Erythroblast (primary cell): ENCODE measurements at regions not wholly inside any gene's neighbourhood (a gene's known extent, or its start where the extent isn't known, plus 50 kb on each side); places are given as distances from the start of the nearest gene placed in this dataset.

ENCODE experiments used
- DNase-seq, 2 experiments: peaks; one replicate each; lab custom pipeline; 2025; lab: John Stamatoyannopoulos, UW
- GATA1 ChIP-seq: IDR thresholded peaks from 2 replicates; pipeline ENCODE4 v1.6.1; 2011; ENCODE audit warnings: low read depth, mild to moderate bottlenecking, control low read depth, low read length, moderate library complexity
- POLR2A ChIP-seq: IDR thresholded peaks from 2 replicates; pipeline ENCODE4 v1.6.1; 2011; ENCODE audit warnings: mild to moderate bottlenecking, low read length

DNA sequence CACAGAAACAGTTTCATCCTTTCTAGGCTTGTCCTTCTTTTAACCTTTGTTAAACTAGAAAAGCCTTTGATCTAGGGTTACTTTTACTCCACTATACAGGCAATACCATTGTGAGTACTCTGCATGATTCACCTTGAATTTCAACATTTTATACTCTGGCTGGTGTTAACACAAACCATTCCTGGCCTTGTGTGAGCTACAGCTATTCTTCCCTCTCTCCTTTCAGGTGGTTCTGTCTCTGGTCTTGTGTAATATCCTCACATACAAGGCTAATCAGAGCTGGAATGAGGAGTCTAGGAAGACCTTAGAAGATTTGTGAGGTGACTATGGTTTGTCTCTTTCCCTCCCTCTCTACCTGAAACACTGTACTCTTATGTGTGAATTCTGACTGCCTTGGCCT is 837.4 kb upstream of the USP15 start:
- no peak for DNase-seq
- TF ChIP-seq POLR2A (no peak), GATA1 (no peak)

GRCh38 chr12:61452076-61452475 is 808.1 kb upstream of the USP15 start:
- DNase-seq = no peak
- TF ChIP-seq POLR2A (no peak), GATA1 (no peak)

DNA sequence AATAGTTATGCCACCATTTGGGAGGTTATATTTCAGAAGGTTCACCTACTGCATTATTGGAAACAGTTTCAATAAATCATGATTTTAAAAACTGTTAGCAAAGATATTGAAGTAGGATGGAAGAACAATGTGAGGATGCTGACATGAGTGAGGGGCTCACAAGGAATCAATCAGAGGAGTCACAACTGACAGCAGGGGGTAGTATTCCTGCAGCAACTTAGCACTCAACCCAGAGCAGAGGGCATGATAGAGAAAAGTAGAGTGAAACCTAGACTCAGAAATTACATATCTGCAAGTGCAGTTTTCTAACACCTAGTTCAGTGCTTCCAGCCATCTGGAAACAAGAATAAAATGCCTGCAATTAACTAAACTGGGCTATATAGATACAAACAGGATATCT is 772.5 kb upstream of the USP15 start:
- DNase-seq = no peak

GRCh38 chr12:61490526-61491498 is 769.4 kb upstream of the USP15 start:
- TF ChIP-seq GATA1 (no peak), POLR2A (no peak)
- no peak for DNase-seq

More for the DNA sequence above, 772.5 kb upstream of the USP15 start:
- no peak for TF ChIP-seq GATA1
- TF ChIP-seq POLR2A = no peak

GRCh38 chr12:61502179-61502578 is 758.0 kb upstream of the USP15 start:
- TF ChIP-seq GATA1 (no peak), POLR2A (no peak)
- no peak for DNase-seq

DNA sequence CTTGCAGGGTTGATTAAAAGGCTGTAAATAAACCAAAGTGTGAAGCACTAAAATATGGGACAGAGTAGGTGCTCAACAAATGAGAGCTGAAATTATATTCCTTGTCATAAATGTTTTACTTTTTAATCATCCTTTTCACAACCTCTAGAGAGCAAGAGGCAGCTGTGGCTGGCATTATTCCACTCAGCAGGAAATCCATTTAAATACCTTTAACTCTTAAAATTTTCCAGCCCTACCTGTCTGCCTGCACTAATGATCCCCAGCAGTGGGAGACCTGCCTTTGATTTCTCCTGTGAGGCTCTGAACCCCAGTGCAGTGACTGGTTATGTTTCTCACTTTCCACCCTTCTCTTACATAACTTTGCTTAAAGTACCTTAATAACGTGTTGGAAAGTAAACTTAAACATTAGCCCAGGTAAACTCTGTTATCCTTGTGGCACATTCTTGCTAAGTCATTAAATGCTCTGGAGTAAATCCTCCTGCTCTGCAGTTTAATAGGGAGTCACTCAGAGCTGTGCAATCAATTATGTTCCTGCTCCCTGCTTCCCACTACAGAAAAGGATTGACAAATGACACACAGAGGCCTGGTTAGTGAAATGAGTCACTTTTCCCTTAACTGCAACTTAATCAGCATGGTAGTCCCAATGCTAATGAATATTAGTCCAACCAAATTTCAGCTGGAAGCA is 755.7 kb upstream of the USP15 start:
- TF ChIP-seq GATA1 = no peak
- TF ChIP-seq POLR2A = no peak
- DNase-seq = no peak

DNA sequence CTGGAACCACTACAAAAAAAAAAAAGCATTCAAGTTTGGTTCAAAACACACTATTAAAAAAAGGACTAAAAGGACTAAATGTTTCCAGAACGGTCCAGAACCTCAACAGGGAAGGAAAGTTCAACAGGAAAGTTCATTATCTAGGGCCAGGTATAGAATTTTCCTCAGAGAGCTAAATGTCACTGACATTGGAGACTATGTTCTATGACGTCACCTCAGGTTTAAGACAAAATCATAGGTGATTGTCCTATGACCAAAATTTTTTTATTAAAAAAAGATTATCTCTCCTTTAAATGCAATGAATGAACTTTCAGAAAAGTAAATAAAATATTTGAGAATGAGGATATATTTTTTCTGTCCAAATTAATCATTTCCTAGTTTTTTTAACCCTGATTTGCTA is 746.7 kb upstream of the USP15 start:
- no peak for DNase-seq

DNA sequence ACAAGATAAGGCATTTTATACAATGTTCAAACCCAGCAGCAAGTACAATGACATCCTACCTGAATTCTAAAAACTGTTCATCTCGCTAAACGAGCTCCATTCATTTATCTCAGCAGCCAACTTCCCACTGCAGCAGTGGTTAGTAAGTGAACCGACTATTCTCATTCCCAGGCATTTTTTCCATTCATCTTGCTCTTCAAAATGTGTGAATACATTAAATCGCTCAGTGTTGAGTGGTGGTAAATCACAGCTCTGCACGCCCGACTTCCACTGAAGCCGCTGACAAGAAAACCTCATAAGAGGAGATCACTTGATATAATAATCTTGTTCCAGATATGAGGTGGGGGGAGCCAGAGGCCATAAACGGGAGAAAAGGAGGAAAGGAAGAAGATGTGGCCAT is 746.2 kb upstream of the USP15 start:
- TF ChIP-seq POLR2A (no peak), GATA1 (no peak)
- DNase-seq = no peak

More for the DNA sequence above, 746.7 kb upstream of the USP15 start:
- TF ChIP-seq GATA1 (no peak), POLR2A (no peak)

DNA sequence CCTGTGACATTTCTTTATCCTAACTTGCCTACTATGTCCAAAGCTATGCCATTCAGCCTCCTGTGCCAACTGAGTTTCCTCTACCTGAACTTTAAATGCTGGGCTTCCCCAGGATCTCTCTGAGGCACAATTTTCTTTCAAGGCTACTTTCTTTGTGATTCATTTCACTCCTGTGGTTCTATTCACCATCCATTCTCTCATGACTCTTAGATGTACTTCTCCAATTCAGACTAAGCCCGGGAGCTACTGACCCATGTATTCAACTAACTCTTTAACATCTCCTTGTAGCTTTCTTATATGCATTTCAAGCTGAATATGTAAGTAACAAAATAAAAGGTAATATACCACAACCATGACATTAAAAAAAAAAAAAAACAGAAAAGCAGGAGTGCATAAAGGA is 738.9 kb upstream of the USP15 start:
- TF ChIP-seq GATA1 (no peak), POLR2A (no peak)
- DNase-seq = no peak

DNA sequence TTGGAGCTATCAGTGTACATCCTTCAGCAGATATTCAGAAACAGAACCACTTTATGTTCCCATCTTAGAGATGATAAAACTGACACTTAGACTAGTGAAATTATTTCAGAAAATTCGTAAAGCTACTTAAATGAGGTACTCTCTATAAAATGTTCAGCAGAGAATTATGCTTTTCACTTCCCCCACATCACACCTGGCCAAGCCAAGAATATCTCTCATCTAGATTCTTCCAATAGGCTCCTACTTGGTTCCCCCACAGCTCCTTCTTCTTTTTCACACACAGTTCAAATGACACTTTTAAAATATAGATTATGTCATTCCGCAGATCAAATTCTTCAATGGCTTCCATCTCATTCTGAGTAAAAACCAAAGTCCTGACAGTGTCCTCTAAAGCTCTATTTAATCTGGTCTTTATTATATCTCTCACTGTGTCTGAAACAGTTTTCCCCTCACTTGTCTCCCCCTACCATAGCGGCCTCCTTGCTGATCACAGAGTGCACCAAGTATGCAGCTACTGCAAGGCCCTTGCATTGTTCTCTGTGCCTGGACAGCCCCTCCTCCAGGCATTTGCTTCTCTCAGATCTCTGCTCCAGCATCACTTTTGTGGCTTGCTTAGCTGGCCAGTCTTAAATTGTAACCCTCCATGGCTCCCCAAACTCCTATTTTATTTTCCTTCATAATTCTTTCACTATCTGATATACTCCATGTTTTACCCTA is 736.8 kb upstream of the USP15 start:
- no peak for DNase-seq

GRCh38 chr12:61524851-61525250 is 735.4 kb upstream of the USP15 start:
- no peak for DNase-seq
- TF ChIP-seq POLR2A (no peak), GATA1 (no peak)

More for the DNA sequence above, 736.8 kb upstream of the USP15 start:
- TF ChIP-seq POLR2A = no peak
- TF ChIP-seq GATA1 = no peak

DNA sequence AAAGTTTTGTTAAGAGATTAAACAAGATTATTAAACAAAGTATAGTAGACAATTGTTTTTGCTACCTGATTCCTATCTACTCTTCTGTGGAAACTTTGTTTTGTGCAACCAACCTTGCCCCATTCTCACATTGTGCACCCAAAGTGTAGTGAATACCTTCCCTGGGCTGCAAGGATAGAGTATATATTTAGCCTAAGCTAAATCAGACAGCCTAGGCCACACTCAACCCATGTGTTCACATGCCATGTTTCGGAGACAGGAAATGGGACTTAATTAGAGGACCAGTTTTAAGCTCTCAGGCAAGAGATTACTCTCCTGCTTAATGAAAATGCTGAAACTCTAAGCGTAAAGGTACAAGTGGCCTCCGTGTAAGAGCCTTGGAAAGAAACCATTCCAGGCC is 734.9 kb upstream of the USP15 start:
- TF ChIP-seq POLR2A (no peak), GATA1 (no peak)
- no peak for DNase-seq

GRCh38 chr12:61530456-61530855 is 729.7 kb upstream of the USP15 start:
- TF ChIP-seq POLR2A (no peak), GATA1 (no peak)
- DNase-seq = no peak

DNA sequence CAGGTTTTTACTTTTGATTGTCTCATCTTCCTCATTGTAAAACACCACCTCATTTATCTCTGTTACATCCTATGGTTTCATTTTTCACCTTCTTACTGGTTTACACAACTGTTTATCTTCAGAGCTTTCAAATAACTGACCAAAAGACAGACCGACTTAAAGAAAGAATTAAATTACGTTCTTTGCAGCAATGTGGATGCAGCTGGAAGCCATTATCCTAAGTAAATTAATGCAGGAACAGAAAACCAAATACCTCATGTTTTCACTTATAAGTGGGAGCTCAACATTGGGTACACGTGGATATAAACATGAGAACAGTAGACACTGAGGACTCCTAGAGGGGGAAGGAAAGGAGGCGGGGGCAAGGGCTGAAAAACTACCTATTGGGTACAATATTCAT is 729.0 kb upstream of the USP15 start:
- DNase-seq = no peak
- TF ChIP-seq GATA1 (no peak), POLR2A (no peak)
